Femur (tissue), 1 donor: ENCODE measurements at regions not wholly inside any gene's neighbourhood (a gene's known extent, or its start where the extent isn't known, plus 50 kb on each side); places are given as distances from the start of the nearest gene placed in this dataset.
"Not testable (repeated sequence)": the region's sequence is repeated elsewhere in the genome, so short reads cannot be mapped to it uniquely, and the experiment has no call there.

Experiments used
- DNase-seq: peaks from one replicate; pipeline ENCODE4 v3.0.0-alpha.2; 2017

- DNase-seq = peak; percentile 39
Measured at GRCh38 chr17:33572615-33573014, 279.5 kb upstream of the ASIC2 start.

DNA sequence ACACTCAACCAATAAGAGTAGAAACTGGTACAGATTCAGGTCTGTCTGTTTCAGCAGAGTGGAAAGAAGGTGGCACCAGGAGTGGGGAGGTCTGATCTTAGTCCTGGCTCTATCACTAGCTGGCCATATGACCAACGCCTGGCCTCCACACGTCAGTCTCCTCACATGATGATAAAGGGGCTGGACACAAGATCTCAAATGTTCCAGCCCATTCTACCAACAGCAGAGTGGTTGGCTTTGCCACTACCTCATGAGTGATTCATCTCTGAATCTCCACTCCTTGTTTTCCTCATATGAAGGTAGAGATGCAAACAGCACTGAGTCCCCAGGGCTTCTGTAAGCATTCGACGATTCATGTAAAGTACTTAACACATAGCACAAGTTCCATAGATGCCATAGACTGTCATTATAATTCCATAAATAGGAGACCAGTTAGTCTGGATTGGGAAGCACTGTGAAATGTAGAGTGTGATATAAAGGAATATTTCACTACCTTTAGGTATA is 281.9 kb upstream of the ASIC2 start:
- DNase-seq = no peak

GRCh38 chr17:33579740-33580139 is 286.6 kb upstream of the ASIC2 start:
- DNase-seq = not testable (repeated sequence)

- no peak for DNase-seq
Measured at GRCh38 chr17:33580215-33580614, 287.1 kb upstream of the ASIC2 start.

DNA sequence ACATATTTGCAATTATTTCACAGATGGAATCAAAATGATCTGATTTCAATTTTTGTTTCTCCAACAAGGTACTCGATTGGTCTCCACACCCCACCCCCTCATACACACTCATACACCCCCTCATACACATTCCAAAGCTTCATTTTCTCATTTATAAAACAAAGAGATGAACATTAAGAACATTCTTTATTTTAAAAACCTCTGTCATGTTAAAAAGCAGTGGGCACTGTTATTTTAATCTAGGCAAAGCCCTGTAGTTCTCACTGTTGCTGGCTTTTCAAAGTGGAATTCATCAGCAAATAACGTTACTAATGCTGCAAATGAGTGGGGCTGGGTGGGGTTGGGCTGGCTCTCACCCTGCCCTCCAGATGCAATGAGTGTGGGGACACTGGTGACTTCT is 289.6 kb upstream of the ASIC2 start:
- DNase-seq = no peak

GRCh38 chr17:33583518-33584417 is 290.7 kb upstream of the ASIC2 start:
- no peak for DNase-seq

GRCh38 chr17:33593991-33594390 is 300.9 kb upstream of the ASIC2 start:
- DNase-seq = peak; percentile 22

DNA sequence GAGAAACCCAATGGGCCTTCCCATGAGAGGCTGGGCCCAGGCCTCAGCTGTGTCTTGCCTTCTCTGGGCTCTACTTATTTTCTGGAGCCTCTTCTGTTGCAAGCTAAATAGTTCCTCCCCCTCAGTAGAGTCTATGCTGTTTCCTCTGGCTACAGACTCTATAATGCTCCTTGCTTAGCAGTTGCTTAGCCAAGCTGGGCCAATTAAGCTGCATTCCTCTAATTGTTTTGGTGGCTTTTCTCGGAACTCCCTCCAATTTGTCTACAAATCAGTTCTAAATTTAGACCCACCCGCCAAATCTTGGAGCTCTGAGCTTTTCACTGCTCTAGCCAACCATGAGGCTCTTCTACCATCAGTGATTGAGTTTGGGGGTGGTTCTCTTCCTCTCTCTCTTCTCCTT is 302.7 kb upstream of the ASIC2 start:
- peak; percentile 19 for DNase-seq

DNA sequence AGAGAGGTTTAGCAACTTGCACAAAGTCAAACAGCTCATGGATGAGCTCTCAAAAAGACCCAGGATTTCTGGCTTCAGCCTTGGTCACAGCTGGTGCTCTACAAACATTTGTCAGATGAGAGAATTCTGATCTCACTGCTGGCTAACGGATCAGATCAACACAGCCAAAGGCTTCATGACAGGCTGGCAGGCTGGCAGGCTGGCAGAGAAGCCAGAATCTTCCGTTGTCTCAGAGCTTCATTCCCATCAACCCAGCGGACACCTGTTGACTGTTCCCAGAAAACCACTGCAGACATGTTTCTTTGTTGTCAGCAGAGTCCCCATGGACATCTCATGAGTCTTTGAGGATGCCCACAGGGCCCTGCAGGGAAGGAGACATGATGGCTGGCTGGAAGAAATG is 303.8 kb upstream of the ASIC2 start:
- DNase-seq = peak; percentile 57

DNA sequence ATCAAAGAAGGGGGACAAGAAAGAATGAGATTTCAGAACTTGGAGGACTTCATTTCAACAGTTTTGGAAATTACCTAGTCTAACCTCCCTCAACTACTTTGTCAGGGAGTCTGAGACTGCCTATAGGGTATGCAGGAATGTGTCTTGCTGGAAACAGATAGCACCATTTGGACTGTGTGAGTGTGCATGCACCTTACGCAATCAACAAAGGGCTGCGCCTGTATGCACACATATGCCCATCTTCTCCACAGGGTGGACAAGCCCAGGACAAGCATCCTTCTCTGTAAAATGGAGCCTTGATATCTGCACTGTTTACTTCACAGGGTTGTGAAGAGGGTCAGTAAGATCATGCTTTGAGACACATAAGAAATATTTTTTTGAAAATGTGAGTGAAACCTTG is 305.7 kb upstream of the ASIC2 start:
- DNase-seq = no peak

GRCh38 chr17:33602981-33603380 is 309.9 kb upstream of the ASIC2 start:
- DNase-seq = peak; percentile 18

GRCh38 chr17:33603789-33604188 is 310.7 kb upstream of the ASIC2 start:
- no peak for DNase-seq

GRCh38 chr17:33611532-33611931 is 318.4 kb upstream of the ASIC2 start:
- no peak for DNase-seq

GRCh38 chr17:33615861-33616260 is 322.8 kb upstream of the ASIC2 start:
- peak; percentile 28 for DNase-seq

GRCh38 chr17:33623841-33624240 is 330.7 kb upstream of the ASIC2 start:
- no peak for DNase-seq

DNA sequence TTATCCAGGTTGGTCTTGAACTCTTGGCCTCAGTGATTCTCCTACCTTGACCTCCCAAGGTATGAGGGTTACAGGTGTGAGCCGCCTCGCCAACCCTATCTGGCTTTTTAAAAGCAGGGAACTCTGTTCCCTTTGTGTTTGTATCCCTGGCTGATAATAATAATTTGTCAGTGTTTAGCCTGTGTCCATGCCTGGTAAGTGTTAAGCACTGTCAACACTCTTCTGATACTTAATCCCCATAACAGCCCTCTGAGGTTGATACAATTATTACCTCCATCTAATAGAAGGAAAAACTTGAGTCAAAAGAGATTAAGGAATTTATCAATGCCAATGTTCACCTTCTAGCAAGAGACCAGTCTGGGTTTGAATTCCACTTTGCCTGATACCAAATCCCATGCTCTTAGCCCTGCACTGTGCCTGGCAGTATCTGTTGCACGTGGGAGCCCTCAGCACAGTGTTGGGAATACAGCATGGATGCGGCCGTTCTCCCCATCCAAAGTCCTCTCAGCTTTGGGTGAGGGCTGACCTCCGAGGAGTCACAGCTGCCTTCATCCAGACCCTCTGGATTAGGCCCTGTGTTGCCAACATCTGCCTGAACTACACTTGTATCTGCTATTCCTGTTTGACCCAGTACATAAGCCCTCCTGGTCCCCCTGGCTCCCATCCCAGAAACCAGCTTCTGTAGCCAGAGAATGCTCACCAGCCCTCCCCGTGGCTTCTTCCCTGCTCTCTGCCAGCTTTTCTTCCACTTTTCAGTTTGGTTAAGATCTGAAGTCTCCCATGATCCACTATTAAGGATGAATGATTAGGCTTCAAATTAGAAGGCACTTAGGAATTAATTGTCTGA is 335.6 kb upstream of the ASIC2 start:
- DNase-seq = peak; percentile 33

DNA sequence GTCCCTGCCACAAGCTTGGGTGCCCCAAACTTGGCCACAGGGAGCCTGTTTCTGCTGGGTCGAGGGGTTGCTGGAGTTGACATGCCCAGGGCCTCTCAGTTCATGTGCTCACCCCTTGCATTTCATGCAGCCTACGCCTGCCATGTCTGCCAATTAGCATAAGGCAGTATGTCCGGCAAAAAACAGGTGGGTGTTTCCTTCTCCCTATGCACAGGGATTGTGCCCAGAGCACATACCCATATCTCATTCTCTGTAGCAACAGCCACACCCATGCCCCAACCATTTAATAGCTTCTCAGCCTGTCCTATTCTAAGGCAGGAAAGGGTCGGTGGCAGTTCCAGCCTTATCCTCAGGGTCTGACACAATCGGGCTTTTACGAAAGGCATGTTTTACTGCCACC is 340.4 kb upstream of the ASIC2 start:
- no peak for DNase-seq

DNA sequence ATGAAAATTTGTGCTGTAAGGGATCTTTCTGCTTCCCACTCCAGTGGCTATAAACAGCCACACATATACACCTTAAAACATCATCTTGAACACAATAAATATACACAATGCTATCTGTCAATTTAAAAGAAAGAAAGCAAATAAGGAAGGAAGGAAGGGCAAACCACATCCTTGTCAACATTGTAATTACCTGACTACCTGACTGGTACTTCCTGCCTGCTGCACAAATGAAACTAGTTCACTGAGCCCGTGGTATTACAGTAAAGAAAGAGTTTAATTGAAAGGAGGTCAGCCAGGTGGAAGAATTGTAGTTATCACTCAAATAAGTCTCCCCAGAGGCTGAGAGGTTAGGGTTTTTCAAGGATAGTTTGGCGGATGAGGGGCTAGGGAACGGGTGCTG is 344.4 kb upstream of the ASIC2 start:
- no peak for DNase-seq

GRCh38 chr17:33639103-33639880 is 346.2 kb upstream of the ASIC2 start:
- DNase-seq = no peak

- no peak for DNase-seq
Measured at GRCh38 chr17:33640629-33641028, 347.5 kb upstream of the ASIC2 start.

GRCh38 chr17:33642002-33642401 is 348.9 kb upstream of the ASIC2 start:
- no peak for DNase-seq

- DNase-seq = peak; percentile 31
Measured at GRCh38 chr17:33647956-33648355, 354.9 kb upstream of the ASIC2 start.

DNA sequence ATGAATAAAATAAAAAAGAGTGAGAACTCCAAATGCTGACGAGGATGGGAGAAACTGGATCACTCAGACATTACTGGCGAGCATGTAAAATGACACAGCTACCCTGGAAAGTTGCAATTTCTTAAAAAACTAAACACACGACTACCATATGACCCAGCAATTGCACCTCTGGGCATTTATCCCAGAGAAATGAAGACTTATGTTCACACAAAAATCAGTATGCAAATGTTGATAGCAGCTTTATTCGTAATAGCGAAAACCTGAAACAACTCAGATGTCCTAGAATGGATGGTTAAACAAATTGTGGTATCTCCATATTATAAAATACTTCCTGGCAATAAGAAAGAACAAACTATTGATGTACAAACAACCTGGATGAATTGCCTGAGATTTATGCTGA is 357.2 kb upstream of the ASIC2 start:
- DNase-seq = no peak
